Natural killer cell (primary cell): ENCODE measurements at regions not wholly inside any gene's neighbourhood (a gene's known extent, or its start where the extent isn't known, plus 50 kb on each side); places are given as distances from the start of the nearest gene placed in this dataset.

Experiments
- ATAC-seq, 3 donors: fragments of 150-1000 bp in 2 of 3; fragments of 200-7000 bp in 1 of 3; cut with Tn5 transposase; 1 replicate in 1 of 3; 2 replicates in 2 of 3; pipeline ENCODE4 v1.10.0; 2021; ENCODE audit warnings: mild to moderate bottlenecking in 2 of 3, moderate library complexity in 2 of 3
- DNase-seq, 2 donors: peaks; one replicate each; pipeline versions ENCODE4 v3.0.0 to v3.0.0-alpha.2; 2013 to 2021; ENCODE audit warnings: mixed read lengths in 1 of 2
- H3K27ac ChIP-seq: one replicate; pipeline ENCODE4 v1.5.1; 2013; ENCODE audit warnings: mild to moderate bottlenecking, low read length
- H3K27me3 ChIP-seq: one replicate; pipeline ENCODE4 v1.6.1; 2013; ENCODE audit warnings: low read length; ENCODE audit not compliant: control insufficient read depth, insufficient read depth
- H3K36me3 ChIP-seq: one replicate; pipeline ENCODE4 v1.6.1; 2013; ENCODE audit warnings: low read length; ENCODE audit not compliant: control insufficient read depth, insufficient read depth
- H3K4me1 ChIP-seq: one replicate; pipeline ENCODE4 v1.6.1; 2013; ENCODE audit warnings: low read length; ENCODE audit not compliant: control insufficient read depth, insufficient read depth
- H3K4me3 ChIP-seq: one replicate; pipeline ENCODE4 v1.5.1; 2013; ENCODE audit warnings: low read length
- H3K9me3 ChIP-seq: one replicate; pipeline ENCODE4 v1.6.1; 2013; ENCODE audit warnings: low read length; ENCODE audit not compliant: control insufficient read depth, insufficient read depth
- H3K27ac Mint-ChIP-seq, 2 donors: one replicate each; pipeline ENCODE4 v1.8.0; 2022; ENCODE audit warnings: mild to moderate bottlenecking in 2 of 2, mixed read lengths in 2 of 2, moderate library complexity in 1 of 2
- H3K27me3 Mint-ChIP-seq, 2 donors: one replicate each; pipeline ENCODE4 v1.8.0; 2022; ENCODE audit warnings: low read depth in 2 of 2, mixed read lengths in 2 of 2
- H3K36me3 Mint-ChIP-seq: one replicate; pipeline ENCODE4 v1.8.0; 2022; ENCODE audit warnings: mixed read lengths
- H3K4me1 Mint-ChIP-seq, 2 donors: one replicate each; pipeline ENCODE4 v1.8.0; 2022; ENCODE audit warnings: mixed read lengths in 2 of 2
- H3K4me3 Mint-ChIP-seq: one replicate; pipeline ENCODE4 v1.8.0; 2022; ENCODE audit warnings: mild to moderate bottlenecking, moderate library complexity, mixed read lengths
- H3K9me3 Mint-ChIP-seq, 2 donors: one replicate each; pipeline ENCODE4 v1.8.0; 2022; ENCODE audit warnings: mixed read lengths in 2 of 2
- WGBS: methylation state at CpG from one replicate; pipeline ENCODE4 v1.1.7; 2013; ENCODE audit warnings: missing lambda C conversion rate; ENCODE audit not compliant: insufficient coverage; 5-methylcytosine and 5-hydroxymethylcytosine counted together
- intact Hi-C: fragments of 100-400 bp; cut with micrococcal nuclease; formaldehyde crosslinking; loops from one replicate; pipeline ENCODE4 v1.14.2; 2022
- TF ChIP-seq, protein P1 (sequence below): fragments of 200-600 bp; IDR thresholded peaks from one replicate; pipeline ENCODE4 v1.8.0; 2022; ENCODE audit warnings: antibody characterized with exemption

DNA sequence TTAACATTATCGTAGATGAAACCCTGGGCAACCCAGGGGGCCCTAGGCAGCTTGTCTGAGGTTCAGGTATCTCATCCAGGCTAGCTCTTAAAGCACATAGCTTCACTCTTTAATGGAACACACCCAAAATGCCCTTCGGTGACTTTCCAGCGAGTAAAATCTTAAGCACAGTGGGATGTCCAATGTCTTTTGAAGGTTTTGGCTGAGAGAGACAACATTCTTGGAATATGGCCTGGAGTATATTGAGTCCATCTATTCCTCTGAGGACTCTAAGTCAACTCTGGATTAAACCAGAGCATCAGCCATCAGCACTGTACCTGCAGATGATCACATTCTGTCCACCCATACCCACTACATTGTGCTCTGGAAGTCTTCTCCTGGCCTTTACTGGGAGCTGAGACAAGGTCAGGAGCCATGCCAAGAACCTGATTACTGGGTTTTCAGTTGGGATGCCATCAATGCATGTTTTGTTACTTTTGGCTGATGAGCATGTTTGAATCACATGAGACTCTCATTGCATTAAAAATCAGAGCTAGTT is 63.4 kb upstream of the CDH11 start:
- H3K27ac Mint-ChIP-seq: no peak overlapping the region
- H3K36me3 ChIP-seq: no peaks in the 10 kb centered on the region
- TF ChIP-seq, protein P1, sequence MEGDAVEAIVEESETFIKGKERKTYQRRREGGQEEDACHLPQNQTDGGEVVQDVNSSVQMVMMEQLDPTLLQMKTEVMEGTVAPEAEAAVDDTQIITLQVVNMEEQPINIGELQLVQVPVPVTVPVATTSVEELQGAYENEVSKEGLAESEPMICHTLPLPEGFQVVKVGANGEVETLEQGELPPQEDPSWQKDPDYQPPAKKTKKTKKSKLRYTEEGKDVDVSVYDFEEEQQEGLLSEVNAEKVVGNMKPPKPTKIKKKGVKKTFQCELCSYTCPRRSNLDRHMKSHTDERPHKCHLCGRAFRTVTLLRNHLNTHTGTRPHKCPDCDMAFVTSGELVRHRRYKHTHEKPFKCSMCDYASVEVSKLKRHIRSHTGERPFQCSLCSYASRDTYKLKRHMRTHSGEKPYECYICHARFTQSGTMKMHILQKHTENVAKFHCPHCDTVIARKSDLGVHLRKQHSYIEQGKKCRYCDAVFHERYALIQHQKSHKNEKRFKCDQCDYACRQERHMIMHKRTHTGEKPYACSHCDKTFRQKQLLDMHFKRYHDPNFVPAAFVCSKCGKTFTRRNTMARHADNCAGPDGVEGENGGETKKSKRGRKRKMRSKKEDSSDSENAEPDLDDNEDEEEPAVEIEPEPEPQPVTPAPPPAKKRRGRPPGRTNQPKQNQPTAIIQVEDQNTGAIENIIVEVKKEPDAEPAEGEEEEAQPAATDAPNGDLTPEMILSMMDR: no peak
- H3K4me1 Mint-ChIP-seq: no peaks in the 10 kb centered on the region
- H3K9me3 ChIP-seq: no peaks in the 10 kb centered on the region
- H3K36me3 Mint-ChIP-seq: no peaks in the 10 kb centered on the region
- no peaks in the 10 kb centered on the region for H3K27me3 Mint-ChIP-seq
- intact Hi-C loops: no loop called here
- no peaks in the 10 kb centered on the region for H3K4me1 ChIP-seq
- no peak overlapping the region for H3K4me3 ChIP-seq
- DNase-seq: no peak
- no peak overlapping the region for H3K4me3 Mint-ChIP-seq
- no peaks in the 10 kb centered on the region for H3K27me3 ChIP-seq
- ATAC-seq: no peak
- 75% methylated on average over 3 of the region's 3 CpGs for WGBS
- no peak overlapping the region for H3K27ac ChIP-seq
- H3K9me3 Mint-ChIP-seq: peaks cover 6% of the 10 kb centered on the region in 2 donors

DNA sequence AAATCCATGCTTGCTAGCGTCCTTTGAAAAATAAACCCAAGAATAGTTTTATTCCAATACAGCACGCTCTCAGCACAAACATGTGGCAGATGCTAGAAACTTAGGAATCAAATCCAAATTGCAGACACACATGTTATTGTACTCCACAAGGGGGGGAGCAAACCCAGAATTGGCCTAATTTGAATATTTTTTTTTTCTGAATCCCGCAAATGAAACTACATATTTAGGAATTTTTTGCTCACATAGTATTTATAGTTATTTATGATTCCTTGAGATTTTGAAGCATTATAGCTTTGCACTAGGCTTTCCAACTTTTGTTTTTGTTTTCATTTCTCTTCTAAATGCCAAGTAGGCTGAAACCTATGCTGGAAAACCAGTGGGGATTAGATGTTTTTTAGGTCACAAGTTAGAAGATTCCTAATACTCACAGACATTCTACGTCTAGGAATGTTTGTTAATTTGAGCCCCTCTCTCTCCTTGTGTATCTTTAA is 59.3 kb upstream of the CDH11 start:
- H3K27ac Mint-ChIP-seq: no peak overlapping the region
- no peak for DNase-seq
- intact Hi-C loops: no loop called here
- peaks cover 3% of the 10 kb centered on the region for H3K9me3 ChIP-seq
- H3K4me3 Mint-ChIP-seq: no peak overlapping the region
- H3K4me1 ChIP-seq: no peaks in the 10 kb centered on the region
- no peaks in the 10 kb centered on the region for H3K27me3 Mint-ChIP-seq
- no peaks in the 10 kb centered on the region for H3K36me3 ChIP-seq
- H3K27me3 ChIP-seq: no peaks in the 10 kb centered on the region
- H3K36me3 Mint-ChIP-seq: no peaks in the 10 kb centered on the region
- H3K9me3 Mint-ChIP-seq: peaks cover 6% of the 10 kb centered on the region in 2 donors
- H3K4me1 Mint-ChIP-seq: no peaks in the 10 kb centered on the region
- 89% methylated on average over 3 of the region's 4 CpGs for WGBS
- H3K4me3 ChIP-seq: no peak overlapping the region
- no peak overlapping the region for H3K27ac ChIP-seq
- no peak for ATAC-seq
- TF ChIP-seq, protein P1: no peak

DNA sequence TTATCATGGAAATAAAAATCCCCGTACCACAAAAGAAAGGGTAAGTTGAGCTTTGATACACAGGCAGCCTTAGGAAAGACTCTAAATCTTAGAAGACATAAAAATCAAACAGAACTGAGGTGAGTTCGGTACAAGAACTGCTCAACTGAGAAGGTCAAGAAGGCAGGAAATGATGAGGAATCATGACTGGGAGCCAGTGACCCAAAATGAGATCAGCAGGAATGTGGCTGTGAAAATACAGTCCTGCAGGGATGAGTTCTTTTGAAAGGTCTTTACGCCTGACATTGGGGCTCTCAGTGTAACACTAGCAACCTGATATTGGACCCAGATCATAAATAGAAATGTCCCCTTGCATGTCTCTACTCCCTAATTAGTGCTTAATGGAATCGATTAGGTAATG is 56.3 kb upstream of the CDH11 start:
- DNase-seq (no peak), ATAC-seq (no peak)
- WGBS: 89% methylated on average over 4 of the region's 4 CpGs
- Mint-ChIP-seq H3K4me1 (no peaks in the 10 kb centered on the region), H3K27me3 (no peaks in the 10 kb centered on the region), H3K9me3 (peaks cover 3% of the 10 kb centered on the region in 2 donors), H3K36me3 (no peaks in the 10 kb centered on the region), H3K27ac (no peak overlapping the region), H3K4me3 (no peak overlapping the region)
- TF ChIP-seq, protein P1: no peak
- H3K9me3 ChIP-seq: peaks cover 3% of the 10 kb centered on the region
- no peaks in the 10 kb centered on the region for H3K4me1 ChIP-seq
- intact Hi-C loops: no loop called here
- no peak overlapping the region for H3K27ac ChIP-seq
- H3K36me3 ChIP-seq: no peaks in the 10 kb centered on the region
- no peaks in the 10 kb centered on the region for H3K27me3 ChIP-seq
- no peak overlapping the region for H3K4me3 ChIP-seq

DNA sequence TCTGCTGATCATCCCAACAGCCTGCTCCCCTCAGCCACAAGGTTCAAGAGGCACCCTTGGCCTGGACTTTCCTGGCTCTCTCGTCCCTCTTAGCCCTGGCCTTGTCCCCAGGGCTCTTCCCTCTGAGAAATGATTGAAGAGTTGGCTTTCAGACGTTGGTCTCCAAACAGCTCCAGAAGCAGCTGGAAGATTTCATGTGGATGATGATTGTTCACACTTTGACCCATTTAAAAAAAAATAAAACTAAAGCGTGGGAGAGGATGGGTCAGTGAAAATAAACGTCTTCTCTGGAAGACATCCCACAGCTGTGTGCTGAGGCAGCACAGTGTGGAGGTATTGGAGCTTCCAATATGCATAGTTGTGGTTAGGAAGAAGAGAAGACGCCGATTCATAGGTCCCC is 54.7 kb upstream of the CDH11 start:
- H3K27me3 ChIP-seq: no peaks in the 10 kb centered on the region
- 65% methylated on average over 5 of the region's 6 CpGs for WGBS
- H3K9me3 ChIP-seq: peaks cover 3% of the 10 kb centered on the region
- Mint-ChIP-seq H3K27me3 (no peaks in the 10 kb centered on the region), H3K4me1 (no peaks in the 10 kb centered on the region), H3K36me3 (no peaks in the 10 kb centered on the region), H3K27ac (no peak overlapping the region), H3K4me3 (no peak overlapping the region), H3K9me3 (peaks cover 3 to 5% of the 10 kb centered on the region in 2 donors)
- H3K27ac ChIP-seq: no peak overlapping the region
- H3K4me3 ChIP-seq: no peak overlapping the region
- intact Hi-C loops: no loop called here
- no peaks in the 10 kb centered on the region for H3K36me3 ChIP-seq
- H3K4me1 ChIP-seq: no peaks in the 10 kb centered on the region
- DNase-seq (no peak), ATAC-seq (no peak)
- TF ChIP-seq, protein P1: no peak
